Fibroblast of upper back skin (primary cell): ENCODE measurements at regions not wholly inside any gene's neighbourhood (a gene's known extent, or its start where the extent isn't known, plus 50 kb on each side); places are given as distances from the start of the nearest gene placed in this dataset.

Experiments used
- DNase-seq: peaks from one replicate; pipeline ENCODE4 v3.0.0-alpha.2; 2013

DNA sequence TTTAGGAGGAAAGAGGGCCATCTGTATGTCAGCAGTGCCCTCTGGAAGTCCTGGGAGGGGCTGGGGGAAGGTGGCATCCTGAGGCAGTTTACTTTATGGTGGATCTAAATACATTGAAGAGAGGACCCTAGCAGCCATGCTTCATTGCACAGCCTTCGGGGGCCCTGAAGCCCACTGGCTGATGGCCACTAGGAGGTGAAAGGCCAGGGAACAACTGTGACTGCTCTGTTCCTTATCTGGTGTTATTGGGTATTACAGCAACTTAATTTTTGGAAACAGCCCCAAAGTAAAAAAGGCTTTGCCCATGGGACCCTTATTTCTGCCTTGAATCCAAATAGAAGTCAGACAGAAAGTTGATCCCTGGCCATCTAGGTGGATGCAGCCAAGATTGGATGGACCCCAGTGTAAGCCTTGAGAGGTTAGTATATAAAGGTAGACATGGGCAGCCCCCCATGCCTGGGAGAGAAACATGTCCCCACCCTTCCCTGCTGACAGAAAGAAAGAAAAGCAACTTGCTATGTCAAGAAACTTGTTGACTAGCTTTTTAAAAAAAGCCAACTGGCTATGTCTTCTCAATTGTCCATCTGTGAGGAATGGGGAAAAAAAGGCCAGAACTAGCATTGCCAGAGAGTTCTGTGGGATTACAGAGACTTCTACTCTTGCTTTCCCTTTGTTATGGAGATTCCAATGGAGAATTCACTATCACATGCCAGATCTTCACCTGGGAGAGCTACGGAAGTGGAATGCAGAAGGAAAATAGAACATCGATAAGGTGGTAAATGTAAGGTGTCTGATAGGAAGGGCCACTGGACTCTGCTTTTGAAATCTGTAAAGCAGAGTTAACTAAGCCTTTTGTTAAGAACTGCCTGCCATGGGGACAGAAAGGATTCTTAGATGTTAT, 58.6 kb upstream of the OSR1 start:
- no peak for DNase-seq

DNA sequence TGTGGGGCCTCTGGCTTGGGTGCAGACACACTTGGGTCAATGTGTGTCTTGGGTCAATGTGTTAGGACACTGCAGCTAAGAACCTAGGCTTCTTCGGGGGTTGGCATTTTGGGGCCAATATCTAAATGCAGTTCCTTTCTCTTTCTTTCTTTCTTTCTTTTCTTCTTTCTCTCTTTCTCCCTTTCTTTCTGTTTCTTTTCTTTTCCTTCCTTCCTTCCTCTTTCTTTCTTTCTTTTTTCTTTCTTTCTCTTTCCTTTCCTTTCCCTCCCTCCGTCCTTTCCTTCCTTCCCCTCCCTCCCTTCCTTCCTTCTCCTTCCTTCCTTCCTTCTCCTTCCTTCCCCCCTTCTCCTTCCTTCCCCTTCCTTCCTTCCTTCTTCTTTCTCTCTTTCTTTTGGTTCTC, 57.7 kb upstream of the OSR1 start:
- no peak for DNase-seq

DNA sequence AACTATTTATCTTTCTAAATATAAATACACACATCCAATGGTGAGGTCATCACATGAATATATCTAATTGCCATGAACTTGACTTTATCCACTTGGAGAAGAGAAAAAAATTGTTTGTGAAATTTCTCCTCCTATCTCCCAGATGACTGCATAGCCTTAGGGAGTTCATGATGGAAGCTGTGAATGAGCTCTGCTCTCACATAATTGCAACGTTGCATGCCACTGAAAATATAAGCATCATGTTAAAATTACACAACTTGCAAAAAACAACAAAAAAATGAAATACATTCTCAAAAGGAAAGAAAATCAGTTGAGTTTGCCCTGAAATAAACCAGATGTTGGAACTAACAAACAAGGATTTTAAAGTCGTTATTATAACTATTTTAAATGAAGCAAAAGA, 50.6 kb upstream of the OSR1 start:
- DNase-seq = no peak

DNA sequence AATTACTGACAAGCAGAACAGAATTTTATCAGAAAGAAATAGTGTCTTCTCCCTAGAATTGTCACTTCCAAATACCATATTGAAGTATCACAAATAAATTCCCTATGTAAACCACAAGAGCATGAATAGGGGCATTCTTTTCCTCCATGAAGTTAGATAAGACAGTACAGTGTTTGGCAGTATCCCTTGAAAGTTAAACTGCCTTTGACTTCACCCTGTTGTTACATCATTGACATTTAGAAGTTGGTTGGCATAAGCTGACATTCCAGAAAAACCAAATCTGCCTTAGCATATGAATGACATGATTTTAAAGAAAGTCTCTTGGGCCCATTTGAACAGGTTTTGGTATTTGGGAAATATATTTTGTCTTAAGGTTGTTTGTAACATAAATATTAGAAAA, 50.2 kb upstream of the OSR1 start:
- no peak for DNase-seq
